ENCODE measurements at regions not wholly inside any gene's neighbourhood (a gene's known extent, or its start where the extent isn't known, plus 50 kb on each side); places are given as distances from the start of the nearest gene placed in this dataset.

DNA sequence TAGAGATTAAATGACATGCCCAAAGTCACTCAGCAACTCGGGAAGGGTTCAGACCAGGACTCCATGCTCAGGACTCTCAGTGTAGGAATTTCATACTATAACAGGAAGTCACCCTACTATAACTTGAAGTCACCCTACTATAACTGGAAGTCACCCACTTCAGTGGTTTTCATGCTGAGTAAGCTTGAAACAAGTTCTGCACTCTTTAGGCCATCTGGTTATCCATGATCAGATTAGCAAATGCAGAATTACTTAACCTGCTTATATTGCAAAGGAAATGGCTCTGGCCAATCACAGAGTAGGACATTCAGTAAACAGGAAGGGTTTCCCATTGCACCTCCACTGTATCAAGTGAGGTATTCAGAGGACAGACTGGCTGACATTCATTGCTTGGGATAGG, 1240.4 kb downstream of the GATA3 start:
- H3K4me1 ChIP-seq, result no peaks in the 10 kb centered on the region
- intact Hi-C loops (cut with DNase I), result no loop called here
- no peak overlapping the region for H3K27ac ChIP-seq
- DNase-seq (no peak), ATAC-seq (peak; percentile 31)
- TF ChIP-seq, protein P1, sequence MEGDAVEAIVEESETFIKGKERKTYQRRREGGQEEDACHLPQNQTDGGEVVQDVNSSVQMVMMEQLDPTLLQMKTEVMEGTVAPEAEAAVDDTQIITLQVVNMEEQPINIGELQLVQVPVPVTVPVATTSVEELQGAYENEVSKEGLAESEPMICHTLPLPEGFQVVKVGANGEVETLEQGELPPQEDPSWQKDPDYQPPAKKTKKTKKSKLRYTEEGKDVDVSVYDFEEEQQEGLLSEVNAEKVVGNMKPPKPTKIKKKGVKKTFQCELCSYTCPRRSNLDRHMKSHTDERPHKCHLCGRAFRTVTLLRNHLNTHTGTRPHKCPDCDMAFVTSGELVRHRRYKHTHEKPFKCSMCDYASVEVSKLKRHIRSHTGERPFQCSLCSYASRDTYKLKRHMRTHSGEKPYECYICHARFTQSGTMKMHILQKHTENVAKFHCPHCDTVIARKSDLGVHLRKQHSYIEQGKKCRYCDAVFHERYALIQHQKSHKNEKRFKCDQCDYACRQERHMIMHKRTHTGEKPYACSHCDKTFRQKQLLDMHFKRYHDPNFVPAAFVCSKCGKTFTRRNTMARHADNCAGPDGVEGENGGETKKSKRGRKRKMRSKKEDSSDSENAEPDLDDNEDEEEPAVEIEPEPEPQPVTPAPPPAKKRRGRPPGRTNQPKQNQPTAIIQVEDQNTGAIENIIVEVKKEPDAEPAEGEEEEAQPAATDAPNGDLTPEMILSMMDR (IDR thresholded peaks at IDR 0.05), result no peak
- no peaks in the 10 kb centered on the region for H3K27me3 ChIP-seq
- H3K36me3 ChIP-seq, result no peaks in the 10 kb centered on the region
- no peaks in the 10 kb centered on the region for H3K9me3 ChIP-seq
- no peak overlapping the region for H3K4me3 ChIP-seq

DNA sequence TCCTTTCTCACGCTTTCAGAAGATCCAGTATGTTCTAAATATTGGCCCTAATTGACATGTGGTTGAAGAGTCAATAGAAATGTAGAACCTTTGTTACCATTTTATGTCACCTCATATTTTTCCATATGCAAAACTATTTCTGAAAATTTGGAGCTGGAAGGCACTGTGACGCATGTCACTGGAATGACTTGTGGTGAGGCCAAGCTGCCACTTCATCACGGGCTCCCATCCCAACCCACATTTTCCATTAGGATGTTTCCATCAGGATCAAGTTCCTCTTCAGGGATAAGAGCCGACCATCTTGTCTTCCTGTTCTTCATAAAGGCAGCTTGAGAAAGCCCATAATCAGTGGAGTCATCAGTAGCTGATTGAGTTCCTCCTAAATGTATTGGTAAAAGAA, 1241.7 kb downstream of the GATA3 start:
- ATAC-seq, result no peak
- DNase-seq, result no peak
- Histone ChIP-seq H3K9me3 (no peaks in the 10 kb centered on the region), H3K27ac (no peak overlapping the region), H3K36me3 (no peaks in the 10 kb centered on the region), H3K27me3 (no peaks in the 10 kb centered on the region), H3K4me1 (no peaks in the 10 kb centered on the region), H3K4me3 (no peak overlapping the region)
- TF ChIP-seq, protein P1 (IDR thresholded peaks at IDR 0.05), result no peak
- intact Hi-C loops (cut with DNase I), result no loop called here

DNA sequence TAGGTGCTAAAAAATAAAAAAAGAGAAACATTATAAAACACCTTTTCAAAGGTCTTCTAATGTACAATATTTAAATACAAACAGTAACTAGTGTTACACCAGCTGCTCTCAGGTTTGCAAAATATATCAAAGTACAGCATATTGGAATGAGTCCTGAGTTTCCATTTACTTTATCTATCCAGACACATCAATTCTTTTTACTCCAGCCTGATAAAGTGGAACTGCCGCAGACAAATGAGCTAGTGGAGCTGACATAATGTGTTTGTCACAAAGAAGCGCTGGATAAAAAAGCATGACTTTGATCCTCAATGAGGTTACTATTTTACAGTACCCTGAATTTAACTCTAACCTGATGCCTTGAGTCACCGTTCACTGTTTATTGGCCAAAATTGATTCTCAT, 1243.1 kb downstream of the GATA3 start:
- ATAC-seq, result no peak
- Histone ChIP-seq H3K4me1 (no peaks in the 10 kb centered on the region), H3K27ac (no peak overlapping the region), H3K4me3 (no peak overlapping the region), H3K36me3 (no peaks in the 10 kb centered on the region), H3K27me3 (no peaks in the 10 kb centered on the region), H3K9me3 (no peaks in the 10 kb centered on the region)
- TF ChIP-seq, protein P1 (IDR thresholded peaks at IDR 0.05), result no peak
- DNase-seq, result no peak
- intact Hi-C loops (cut with DNase I), result no loop called here

DNA sequence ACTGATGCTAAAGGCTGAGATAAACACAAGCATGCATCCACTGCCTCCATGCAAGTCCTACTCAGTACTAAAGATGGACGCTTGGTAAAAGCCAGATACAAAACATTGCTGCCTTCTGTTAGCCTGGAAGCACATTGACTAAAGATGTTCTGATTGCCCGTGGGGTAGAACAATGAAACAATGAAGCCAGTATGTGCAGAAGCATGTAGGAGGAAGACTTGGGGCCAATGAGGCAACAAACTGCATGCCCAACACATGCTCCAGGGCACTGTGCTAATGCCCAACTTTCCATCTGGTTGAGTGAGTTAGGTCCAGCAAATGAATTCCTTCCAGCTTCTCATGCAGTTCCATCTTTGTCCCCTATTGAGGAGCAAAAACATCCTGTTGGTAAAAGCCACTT, 1245.5 kb downstream of the GATA3 start:
- intact Hi-C loops (cut with DNase I), result loop anchor here in 1 of 2 donors (10.0 kb wide), 1 partner anchor 1425 kb away; no protein-coding TSS in a partner anchor
- no peaks in the 10 kb centered on the region for H3K9me3 ChIP-seq
- no peak for ATAC-seq
- H3K27ac ChIP-seq, result no peak overlapping the region
- TF ChIP-seq, protein P1 (IDR thresholded peaks at IDR 0.05), result no peak
- DNase-seq, result no peak
- H3K36me3 ChIP-seq, result no peaks in the 10 kb centered on the region
- no peak overlapping the region for H3K4me3 ChIP-seq
- H3K4me1 ChIP-seq, result no peaks in the 10 kb centered on the region
- H3K27me3 ChIP-seq, result no peaks in the 10 kb centered on the region

DNA sequence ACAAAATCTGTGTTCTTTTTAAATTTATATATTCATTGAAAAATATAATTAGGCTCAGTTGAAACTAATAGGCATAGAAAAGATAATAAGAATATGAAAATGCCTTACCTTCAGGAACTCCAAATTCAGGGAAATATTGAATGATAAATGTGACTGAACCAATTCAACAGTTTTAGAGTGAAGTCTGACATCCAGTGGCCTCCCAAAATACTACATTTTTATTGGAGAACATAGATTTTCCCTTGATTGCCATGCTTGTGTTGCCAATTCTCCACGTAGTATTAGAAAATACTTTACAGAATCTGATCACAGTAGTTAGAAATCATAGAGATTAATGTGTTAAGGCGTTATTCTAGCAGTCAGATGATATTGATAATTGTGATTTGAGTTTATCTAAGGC, 1246.7 kb downstream of the GATA3 start:
- DNase-seq (no peak), ATAC-seq (no peak)
- no peaks in the 10 kb centered on the region for H3K27me3 ChIP-seq
- no peak overlapping the region for H3K4me3 ChIP-seq
- intact Hi-C loops (cut with DNase I), result loop anchor here in 1 of 2 donors (10.0 kb wide), 1 partner anchor 1426 kb away; no protein-coding TSS in a partner anchor
- no peaks in the 10 kb centered on the region for H3K4me1 ChIP-seq
- H3K9me3 ChIP-seq, result no peaks in the 10 kb centered on the region
- H3K27ac ChIP-seq, result no peak overlapping the region
- TF ChIP-seq, protein P1 (IDR thresholded peaks at IDR 0.05), result no peak
- no peaks in the 10 kb centered on the region for H3K36me3 ChIP-seq
